SU-DHL-6 (cell line): ENCODE measurements at regions not wholly inside any gene's neighbourhood (a gene's known extent, or its start where the extent isn't known, plus 50 kb on each side); places are given as distances from the start of the nearest gene placed in this dataset.
A peak's percentile ranks its signal among the peaks of the same experiment; 100 is the strongest.

ENCODE experiments used
- H2AFZ ChIP-seq: fragments of 200-600 bp; sonication (generic); 2 replicates; pipeline ENCODE4 v1.6.1; 2014; ENCODE audit warnings: low read depth, mild to moderate bottlenecking, moderate library complexity, mixed read lengths, antibody characterized with exemption, low read length; ENCODE audit not compliant: severe bottlenecking
- H3F3A ChIP-seq: fragments of 200-600 bp; shearing (Covaris generic); 2 replicates; pipeline ENCODE4 v1.6.0; 2016; ENCODE audit warnings: antibody characterized with exemption, mild to moderate bottlenecking; ENCODE audit not compliant: insufficient read depth
- H3K27ac ChIP-seq: fragments of 200-600 bp; sonication (generic); 2 replicates; pipeline ENCODE4 v1.5.1; 2016; ENCODE audit warnings: low read depth, mild to moderate bottlenecking, low read length, moderate library complexity, mixed read lengths
- H3K27me3 ChIP-seq: fragments of 200-600 bp; sonication (generic), shearing (Covaris generic); 2 replicates; pipeline ENCODE4 v1.6.0; 2014; ENCODE audit warnings: mild to moderate bottlenecking, low read length
- H3K36me3 ChIP-seq: fragments of 200-600 bp; sonication (generic); 2 replicates; pipeline ENCODE4 v1.6.1; 2014; ENCODE audit warnings: mild to moderate bottlenecking, low read length, mixed read lengths
- H3K4me2 ChIP-seq: fragments of 300-600, 200-600 bp; shearing (Covaris generic), sonication (generic); 2 replicates; pipeline ENCODE4 v1.6.0; 2014; ENCODE audit warnings: low read length, low read depth, mild to moderate bottlenecking; ENCODE audit not compliant: poor library complexity, severe bottlenecking
- H3K4me3 ChIP-seq: fragments of 200-600 bp; sonication (generic); 2 replicates; pipeline ENCODE4 v1.5.1; 2014; ENCODE audit warnings: antibody characterized with exemption, low read length, mild to moderate bottlenecking, mixed read lengths; ENCODE audit not compliant: insufficient read depth, poor library complexity, severe bottlenecking
- H3K79me2 ChIP-seq: fragments of 200-600 bp; sonication (generic); 2 replicates; pipeline ENCODE4 v1.6.1; 2014; ENCODE audit warnings: mild to moderate bottlenecking, low read length, moderate library complexity; ENCODE audit not compliant: insufficient read depth
- H3K9ac ChIP-seq: fragments of 200-600 bp; sonication (generic); 2 replicates; pipeline ENCODE4 v1.7.0; 2014; ENCODE audit warnings: mild to moderate bottlenecking, low read length
- H3K9me2 ChIP-seq: fragments of 200-600 bp; sonication (generic); replicated peaks from 2 replicates; pipeline ENCODE4 v1.6.1; 2014; ENCODE audit warnings: low read length; ENCODE audit not compliant: insufficient read depth
- H3K9me3 ChIP-seq: fragments of 200-600 bp; sonication (generic); 2 replicates; pipeline ENCODE4 v1.6.1; 2014; ENCODE audit warnings: low read length, mixed read lengths; ENCODE audit not compliant: insufficient read depth
- H4K20me1 ChIP-seq: fragments of 200-600 bp; sonication (generic); 2 replicates; pipeline ENCODE4 v1.6.1; 2014; ENCODE audit warnings: low read depth, mild to moderate bottlenecking, antibody characterized with exemption, low read length, moderate library complexity, mixed read lengths
- CTCF ChIP-seq: fragments of 200-600 bp; sonication (generic); IDR thresholded peaks from one replicate; pipeline ENCODE4 v1.5.1; 2017; ENCODE audit warnings: antibody characterized with exemption, mild to moderate bottlenecking, low read length, moderate library complexity; ENCODE audit not compliant: insufficient read depth, poor library complexity, severe bottlenecking
- EZH2phosphoT487 ChIP-seq: fragments of 200-600 bp; sonication (generic), shearing (Covaris generic); conservative IDR thresholded peaks from 2 replicates; pipeline ENCODE4 v1.6.1; 2018; ENCODE audit warnings: mild to moderate bottlenecking, antibody characterized with exemption, low read length, moderate library complexity, mixed read lengths

- H3K4me3 ChIP-seq = no peak overlapping the region
These were observed 204.5 kb downstream of the ARL4C start for GRCh38 chr2:234292205-234292961.

GRCh38 chr2:234291765-234292204 lies 205.1 kb downstream of the ARL4C start:
- peak overlapping the region; percentile 95 for H3K27ac ChIP-seq

More at GRCh38 chr2:234292205-234292961, 204.5 kb downstream of the ARL4C start:
- Histone ChIP-seq H3K9me2 (no peaks in the 10 kb centered on the region), H3K36me3 (no peaks in the 10 kb centered on the region), H2AFZ (no peak overlapping the region), H3K9ac (peak overlapping the region; percentile 18; the same call in 1 of the 2 replicates), H3F3A (peaks cover 10% of the 10 kb centered on the region; the same call in 1 of the 2 replicates), H4K20me1 (no peaks in the 10 kb centered on the region), H3K27me3 (no peaks in the 10 kb centered on the region), H3K9me3 (no peaks in the 10 kb centered on the region), H3K4me2 (peak overlapping the region; percentile 30), H3K79me2 (no peaks in the 10 kb centered on the region), H3K27ac (peak overlapping the region; percentile 95)
- no peak for TF ChIP-seq EZH2phosphoT487
- TF ChIP-seq CTCF = no peak

GRCh38 chr2:234290671-234291070 lies 206.2 kb downstream of the ARL4C start:
- Histone ChIP-seq H3K79me2 (no peaks in the 10 kb centered on the region), H3K36me3 (no peaks in the 10 kb centered on the region), H3K4me3 (no peak overlapping the region), H4K20me1 (no peaks in the 10 kb centered on the region), H3K9ac (peak overlapping the region; percentile 35; the same call in 1 of the 2 replicates), H3K9me3 (no peaks in the 10 kb centered on the region), H2AFZ (no peak overlapping the region), H3K27ac (peak overlapping the region; percentile 95), H3K27me3 (no peaks in the 10 kb centered on the region), H3F3A (peaks cover 10% of the 10 kb centered on the region; the same call in 1 of the 2 replicates), H3K4me2 (peak overlapping the region; percentile 30), H3K9me2 (no peaks in the 10 kb centered on the region)
- TF ChIP-seq CTCF (no peak), EZH2phosphoT487 (no peak)

More at GRCh38 chr2:234291765-234292204, 205.1 kb downstream of the ARL4C start:
- H3K9me2 ChIP-seq = no peaks in the 10 kb centered on the region
- H3K4me2 ChIP-seq = peak overlapping the region; percentile 30
- peak overlapping the region; percentile 18; the same call in 1 of the 2 replicates for H3K9ac ChIP-seq
- H3F3A ChIP-seq = peaks cover 10% of the 10 kb centered on the region; the same call in 1 of the 2 replicates
- H3K9me3 ChIP-seq = no peaks in the 10 kb centered on the region
- H4K20me1 ChIP-seq = no peaks in the 10 kb centered on the region
- H2AFZ ChIP-seq = no peak overlapping the region
- H3K36me3 ChIP-seq = no peaks in the 10 kb centered on the region
- TF ChIP-seq EZH2phosphoT487 = no peak
- TF ChIP-seq CTCF = no peak
- H3K79me2 ChIP-seq = no peaks in the 10 kb centered on the region
- no peaks in the 10 kb centered on the region for H3K27me3 ChIP-seq
- H3K4me3 ChIP-seq = no peak overlapping the region
